HEK293 (cell line): ENCODE measurements at regions not wholly inside any gene's neighbourhood (a gene's known extent, or its start where the extent isn't known, plus 50 kb on each side); places are given as distances from the start of the nearest gene placed in this dataset.

Experiments used
- CTCF ChIA-PET: fragments of 350-600 bp; formaldehyde crosslinking; extraction: SDS; loops from one replicate; lab custom pipeline; 2021; ENCODE audit warnings: antibody characterized with exemption; lab: Yijun Ruan, JAX
- POLR2A ChIA-PET: fragments of 300-600 bp; formaldehyde crosslinking; extraction: SDS; loops from one replicate; lab custom pipeline; 2020; ENCODE audit warnings: antibody characterized with exemption, inconsistent platforms; lab: Yijun Ruan, JAX
- H3K27ac ChIP-seq: fragments of 200-500 bp; sonication (Bioruptor generic); 2 replicates; pipeline ENCODE4 v1.5.1; 2014; ENCODE audit warnings: low read depth, low read length, control low read depth, inconsistent platforms; ENCODE audit errors: extremely low read depth
- H3K36me3 ChIP-seq, 2 experiments: fragments of 200-500 bp in 1 of 2; sonication (Bioruptor generic) in 1 of 2; 1 replicate in 1 of 2; 2 replicates in 1 of 2; pipeline ENCODE4 v1.5.1; 2014 to 2017; ENCODE audit warnings: inconsistent platforms in 2 of 2, low read length in 2 of 2; ENCODE audit not compliant: control insufficient read depth in 2 of 2, insufficient read depth in 1 of 2
- H3K4me1 ChIP-seq: fragments of 200-500 bp; sonication (Bioruptor generic); 2 replicates; pipeline ENCODE4 v1.5.1; 2014; ENCODE audit warnings: mild to moderate bottlenecking, low read length, inconsistent platforms; ENCODE audit not compliant: control insufficient read depth, insufficient read depth
- H3K4me3 ChIP-seq: 2 replicates; pipeline ENCODE4 v1.5.1; 2011; ENCODE audit warnings: low read depth, mild to moderate bottlenecking, control low read depth, low read length, moderate library complexity
- H3K9me3 ChIP-seq: fragments of 200-500 bp; sonication (Bioruptor generic); 2 replicates; pipeline ENCODE4 v1.5.1; 2014; ENCODE audit warnings: low read depth, low read length, inconsistent platforms; ENCODE audit not compliant: control insufficient read depth, insufficient read depth
- KLF10 ChIP-seq: fragments of 450-650 bp; IDR thresholded peaks from 2 replicates; pipeline ENCODE4 v1.5.1; 2018; ENCODE audit warnings: missing biosample characterization, mild to moderate bottlenecking, missing genetic modification characterization
- REPIN1 ChIP-seq: fragments of 450-650 bp; formaldehyde crosslinking; IDR thresholded peaks from 2 replicates; pipeline ENCODE4 v1.5.1; 2017; ENCODE audit warnings: missing biosample characterization, missing genetic modification characterization, low read depth
- SP2 ChIP-seq: fragments of 450-650 bp; formaldehyde crosslinking; IDR thresholded peaks from 2 replicates; pipeline ENCODE4 v1.5.1; 2016; ENCODE audit warnings: missing biosample characterization, missing genetic modification characterization
- ZBTB48 ChIP-seq: fragments of 450-650 bp; formaldehyde crosslinking; IDR thresholded peaks from 2 replicates; pipeline ENCODE4 v1.5.1; 2016; ENCODE audit warnings: missing biosample characterization, missing genetic modification characterization
- ZFHX2 ChIP-seq: fragments of 450-650 bp; formaldehyde crosslinking; conservative IDR thresholded peaks from 2 replicates; pipeline ENCODE4 v1.5.1; 2016; ENCODE audit warnings: missing biosample characterization, missing genetic modification characterization
- ZNF114 ChIP-seq: fragments of 450-650 bp; formaldehyde crosslinking; IDR thresholded peaks from 2 replicates; pipeline ENCODE4 v1.5.0; 2017; ENCODE audit warnings: missing biosample characterization, missing genetic modification characterization
- ZNF140 ChIP-seq: fragments of 450-650 bp; formaldehyde crosslinking; IDR thresholded peaks from 2 replicates; pipeline ENCODE4 v1.5.1; 2016; ENCODE audit warnings: missing biosample characterization, missing genetic modification characterization
- ZNF202 ChIP-seq: fragments of 450-650 bp; formaldehyde crosslinking; IDR thresholded peaks from 2 replicates; pipeline ENCODE4 v1.5.1; 2016; ENCODE audit warnings: missing biosample characterization, missing genetic modification characterization, borderline replicate concordance
- ZNF302 ChIP-seq: fragments of 450-650 bp; formaldehyde crosslinking; IDR thresholded peaks from 2 replicates; pipeline ENCODE4 v1.5.1; 2016; ENCODE audit warnings: missing biosample characterization, missing genetic modification characterization, low read depth
- ZNF391 ChIP-seq: fragments of 450-650 bp; formaldehyde crosslinking; IDR thresholded peaks from 2 replicates; pipeline ENCODE4 v1.5.1; 2016; ENCODE audit warnings: low read depth, missing biosample characterization, missing genetic modification characterization, borderline replicate concordance
- ZNF48 ChIP-seq: fragments of 450-650 bp; formaldehyde crosslinking; IDR thresholded peaks from 2 replicates; pipeline ENCODE4 v1.5.1; 2016; ENCODE audit warnings: missing biosample characterization, missing genetic modification characterization
- ZNF521 ChIP-seq: fragments of 450-650 bp; formaldehyde crosslinking; IDR thresholded peaks from 2 replicates; pipeline ENCODE4 v1.5.1; 2017; ENCODE audit warnings: missing biosample characterization, mild to moderate bottlenecking, missing genetic modification characterization
- ZNF548 ChIP-seq: fragments of 450-650 bp; formaldehyde crosslinking; IDR thresholded peaks from 2 replicates; pipeline ENCODE4 v1.5.1; 2016; ENCODE audit warnings: missing biosample characterization, missing genetic modification characterization
- ZNF596 ChIP-seq: fragments of 450-650 bp; IDR thresholded peaks from 2 replicates; pipeline ENCODE4 v1.5.0; 2018; ENCODE audit warnings: missing biosample characterization, mild to moderate bottlenecking, missing genetic modification characterization, moderate library complexity
- TF ChIP-seq, protein P1 (sequence below): fragments of 450-650 bp; formaldehyde crosslinking; IDR thresholded peaks from 2 replicates; pipeline ENCODE4 v1.5.1; 2016; ENCODE audit warnings: missing biosample characterization, missing genetic modification characterization
- TF ChIP-seq, protein P2 (sequence below): fragments of 450-650 bp; formaldehyde crosslinking; IDR thresholded peaks from 2 replicates; pipeline ENCODE4 v1.5.1; 2016; ENCODE audit warnings: missing biosample characterization, missing genetic modification characterization
- TF ChIP-seq, protein P3 (sequence below): fragments of 450-650 bp; formaldehyde crosslinking; IDR thresholded peaks from 2 replicates; pipeline ENCODE4 v1.5.1; 2016; ENCODE audit warnings: missing biosample characterization, missing genetic modification characterization
- TF ChIP-seq, protein P4 (sequence below): fragments of 450-650 bp; formaldehyde crosslinking; IDR thresholded peaks from 2 replicates; pipeline ENCODE4 v1.5.1; 2016; ENCODE audit warnings: missing biosample characterization, missing genetic modification characterization
- TF ChIP-seq, protein P5 (sequence below): fragments of 450-650 bp; formaldehyde crosslinking; IDR thresholded peaks from 2 replicates; pipeline ENCODE4 v1.5.1; 2016; ENCODE audit warnings: missing biosample characterization, missing genetic modification characterization

DNA sequence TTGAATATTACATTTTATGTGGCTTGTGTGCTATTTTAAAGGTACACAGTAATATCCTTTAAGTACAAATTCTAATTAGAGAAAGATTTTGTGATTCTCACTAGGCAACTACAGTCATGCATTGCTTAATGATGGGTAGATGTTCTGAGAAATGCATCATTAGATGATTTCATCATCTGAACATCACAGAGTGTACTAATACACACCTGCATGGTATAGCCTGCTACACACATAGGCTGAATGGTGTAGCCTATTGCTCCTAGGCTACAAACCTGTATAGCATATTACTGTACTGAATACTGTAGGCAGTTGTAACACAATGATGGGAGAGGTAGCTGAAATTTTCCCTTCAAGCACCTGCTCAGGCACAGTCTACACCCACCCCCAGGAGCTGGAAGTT is 217.4 kb upstream of the EOMES start:
- H3K4me3 ChIP-seq: no peak overlapping the region
- ChIA-PET CTCF (no interaction called here), POLR2A (no interaction called here)
- no peak overlapping the region for H3K27ac ChIP-seq
- H3K9me3 ChIP-seq: no peaks in the 10 kb centered on the region
- TF ChIP-seq, protein P1, sequence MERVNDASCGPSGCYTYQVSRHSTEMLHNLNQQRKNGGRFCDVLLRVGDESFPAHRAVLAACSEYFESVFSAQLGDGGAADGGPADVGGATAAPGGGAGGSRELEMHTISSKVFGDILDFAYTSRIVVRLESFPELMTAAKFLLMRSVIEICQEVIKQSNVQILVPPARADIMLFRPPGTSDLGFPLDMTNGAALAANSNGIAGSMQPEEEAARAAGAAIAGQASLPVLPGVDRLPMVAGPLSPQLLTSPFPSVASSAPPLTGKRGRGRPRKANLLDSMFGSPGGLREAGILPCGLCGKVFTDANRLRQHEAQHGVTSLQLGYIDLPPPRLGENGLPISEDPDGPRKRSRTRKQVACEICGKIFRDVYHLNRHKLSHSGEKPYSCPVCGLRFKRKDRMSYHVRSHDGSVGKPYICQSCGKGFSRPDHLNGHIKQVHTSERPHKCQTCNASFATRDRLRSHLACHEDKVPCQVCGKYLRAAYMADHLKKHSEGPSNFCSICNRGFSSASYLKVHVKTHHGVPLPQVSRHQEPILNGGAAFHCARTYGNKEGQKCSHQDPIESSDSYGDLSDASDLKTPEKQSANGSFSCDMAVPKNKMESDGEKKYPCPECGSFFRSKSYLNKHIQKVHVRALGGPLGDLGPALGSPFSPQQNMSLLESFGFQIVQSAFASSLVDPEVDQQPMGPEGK: no peak
- TF ChIP-seq SP2 (no peak), ZNF140 (no peak), ZBTB48 (tag by site-specific recombination) (no peak), KLF10 (tag by site-specific recombination) (no peak), ZNF596 (tag by site-specific recombination) (no peak), ZNF548 (tag by site-specific recombination) (no peak)
- TF ChIP-seq, protein P2, sequence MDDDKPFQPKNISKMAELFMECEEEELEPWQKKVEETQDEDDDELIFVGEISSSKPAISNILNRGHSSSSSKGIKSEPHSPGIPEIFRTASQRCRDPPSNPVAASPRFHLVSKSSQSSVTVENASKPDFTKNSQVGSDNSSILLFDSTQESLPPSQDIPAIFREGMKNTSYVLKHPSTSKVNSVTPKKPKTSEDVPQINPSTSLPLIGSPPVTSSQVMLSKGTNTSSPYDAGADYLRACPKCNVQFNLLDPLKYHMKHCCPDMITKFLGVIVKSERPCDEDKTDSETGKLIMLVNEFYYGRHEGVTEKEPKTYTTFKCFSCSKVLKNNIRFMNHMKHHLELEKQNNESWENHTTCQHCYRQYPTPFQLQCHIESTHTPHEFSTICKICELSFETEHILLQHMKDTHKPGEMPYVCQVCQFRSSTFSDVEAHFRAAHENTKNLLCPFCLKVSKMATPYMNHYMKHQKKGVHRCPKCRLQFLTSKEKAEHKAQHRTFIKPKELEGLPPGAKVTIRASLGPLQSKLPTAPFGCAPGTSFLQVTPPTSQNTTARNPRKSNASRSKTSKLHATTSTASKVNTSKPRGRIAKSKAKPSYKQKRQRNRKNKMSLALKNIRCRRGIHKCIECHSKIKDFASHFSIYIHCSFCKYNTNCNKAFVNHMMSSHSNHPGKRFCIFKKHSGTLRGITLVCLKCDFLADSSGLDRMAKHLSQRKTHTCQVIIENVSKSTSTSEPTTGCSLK: no peak
- TF ChIP-seq, protein P3, sequence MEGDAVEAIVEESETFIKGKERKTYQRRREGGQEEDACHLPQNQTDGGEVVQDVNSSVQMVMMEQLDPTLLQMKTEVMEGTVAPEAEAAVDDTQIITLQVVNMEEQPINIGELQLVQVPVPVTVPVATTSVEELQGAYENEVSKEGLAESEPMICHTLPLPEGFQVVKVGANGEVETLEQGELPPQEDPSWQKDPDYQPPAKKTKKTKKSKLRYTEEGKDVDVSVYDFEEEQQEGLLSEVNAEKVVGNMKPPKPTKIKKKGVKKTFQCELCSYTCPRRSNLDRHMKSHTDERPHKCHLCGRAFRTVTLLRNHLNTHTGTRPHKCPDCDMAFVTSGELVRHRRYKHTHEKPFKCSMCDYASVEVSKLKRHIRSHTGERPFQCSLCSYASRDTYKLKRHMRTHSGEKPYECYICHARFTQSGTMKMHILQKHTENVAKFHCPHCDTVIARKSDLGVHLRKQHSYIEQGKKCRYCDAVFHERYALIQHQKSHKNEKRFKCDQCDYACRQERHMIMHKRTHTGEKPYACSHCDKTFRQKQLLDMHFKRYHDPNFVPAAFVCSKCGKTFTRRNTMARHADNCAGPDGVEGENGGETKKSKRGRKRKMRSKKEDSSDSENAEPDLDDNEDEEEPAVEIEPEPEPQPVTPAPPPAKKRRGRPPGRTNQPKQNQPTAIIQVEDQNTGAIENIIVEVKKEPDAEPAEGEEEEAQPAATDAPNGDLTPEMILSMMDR: no peak
- TF ChIP-seq, protein P4, sequence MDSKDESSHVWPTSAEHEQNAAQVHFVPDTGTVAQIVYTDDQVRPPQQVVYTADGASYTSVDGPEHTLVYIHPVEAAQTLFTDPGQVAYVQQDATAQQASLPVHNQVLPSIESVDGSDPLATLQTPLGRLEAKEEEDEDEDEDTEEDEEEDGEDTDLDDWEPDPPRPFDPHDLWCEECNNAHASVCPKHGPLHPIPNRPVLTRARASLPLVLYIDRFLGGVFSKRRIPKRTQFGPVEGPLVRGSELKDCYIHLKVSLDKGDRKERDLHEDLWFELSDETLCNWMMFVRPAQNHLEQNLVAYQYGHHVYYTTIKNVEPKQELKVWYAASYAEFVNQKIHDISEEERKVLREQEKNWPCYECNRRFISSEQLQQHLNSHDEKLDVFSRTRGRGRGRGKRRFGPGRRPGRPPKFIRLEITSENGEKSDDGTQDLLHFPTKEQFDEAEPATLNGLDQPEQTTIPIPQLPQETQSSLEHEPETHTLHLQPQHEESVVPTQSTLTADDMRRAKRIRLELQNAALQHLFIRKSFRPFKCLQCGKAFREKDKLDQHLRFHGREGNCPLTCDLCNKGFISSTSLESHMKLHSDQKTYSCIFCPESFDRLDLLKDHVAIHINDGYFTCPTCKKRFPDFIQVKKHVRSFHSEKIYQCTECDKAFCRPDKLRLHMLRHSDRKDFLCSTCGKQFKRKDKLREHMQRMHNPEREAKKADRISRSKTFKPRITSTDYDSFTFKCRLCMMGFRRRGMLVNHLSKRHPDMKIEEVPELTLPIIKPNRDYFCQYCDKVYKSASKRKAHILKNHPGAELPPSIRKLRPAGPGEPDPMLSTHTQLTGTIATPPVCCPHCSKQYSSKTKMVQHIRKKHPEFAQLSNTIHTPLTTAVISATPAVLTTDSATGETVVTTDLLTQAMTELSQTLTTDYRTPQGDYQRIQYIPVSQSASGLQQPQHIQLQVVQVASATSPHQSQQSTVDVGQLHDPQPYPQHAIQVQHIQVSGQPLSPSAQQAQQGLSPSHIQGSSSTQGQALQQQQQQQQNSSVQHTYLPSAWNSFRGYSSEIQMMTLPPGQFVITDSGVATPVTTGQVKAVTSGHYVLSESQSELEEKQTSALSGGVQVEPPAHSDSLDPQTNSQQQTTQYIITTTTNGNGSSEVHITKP (tag by site-specific recombination): no peak
- no peaks in the 10 kb centered on the region for H3K4me1 ChIP-seq
- H3K36me3 ChIP-seq: no peaks in the 10 kb centered on the region

DNA sequence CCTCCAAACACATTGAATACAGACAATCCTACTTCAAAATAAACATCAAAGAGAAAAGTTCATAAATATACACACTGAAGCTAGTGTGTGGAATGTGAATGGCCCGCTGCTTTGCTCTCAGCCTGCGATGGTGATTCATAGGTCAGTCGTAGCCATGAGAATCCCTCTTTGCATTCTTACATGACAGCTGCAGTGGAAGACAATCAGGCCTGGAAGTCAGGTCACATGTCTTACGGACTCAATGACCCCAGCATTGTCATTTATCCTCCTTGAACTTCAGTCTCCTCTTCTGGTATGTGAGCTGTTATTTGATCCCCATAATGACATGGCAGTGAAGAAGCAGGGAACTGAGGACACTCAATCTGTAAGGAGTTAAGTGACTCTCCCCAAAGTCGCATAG is 217.8 kb upstream of the EOMES start:
- Histone ChIP-seq H3K9me3 (no peaks in the 10 kb centered on the region), H3K27ac (no peak overlapping the region), H3K36me3 (no peaks in the 10 kb centered on the region), H3K4me1 (no peaks in the 10 kb centered on the region), H3K4me3 (no peak overlapping the region)
- ChIA-PET POLR2A (no interaction called here), CTCF (no interaction called here)
- TF ChIP-seq REPIN1 (tag by site-specific recombination) (no peak), ZBTB48 (tag by site-specific recombination) (no peak), SP2 (no peak), ZNF48 (tag by site-specific recombination) (no peak), ZNF521 (tag by site-specific recombination) (no peak), ZFHX2 (tag by site-specific recombination) (no peak), ZNF302 (tag by site-specific recombination) (no peak), ZNF114 (tag by site-specific recombination) (no peak), ZNF202 (tag by site-specific recombination) (no peak), ZNF391 (no peak)
- TF ChIP-seq, protein P5, sequence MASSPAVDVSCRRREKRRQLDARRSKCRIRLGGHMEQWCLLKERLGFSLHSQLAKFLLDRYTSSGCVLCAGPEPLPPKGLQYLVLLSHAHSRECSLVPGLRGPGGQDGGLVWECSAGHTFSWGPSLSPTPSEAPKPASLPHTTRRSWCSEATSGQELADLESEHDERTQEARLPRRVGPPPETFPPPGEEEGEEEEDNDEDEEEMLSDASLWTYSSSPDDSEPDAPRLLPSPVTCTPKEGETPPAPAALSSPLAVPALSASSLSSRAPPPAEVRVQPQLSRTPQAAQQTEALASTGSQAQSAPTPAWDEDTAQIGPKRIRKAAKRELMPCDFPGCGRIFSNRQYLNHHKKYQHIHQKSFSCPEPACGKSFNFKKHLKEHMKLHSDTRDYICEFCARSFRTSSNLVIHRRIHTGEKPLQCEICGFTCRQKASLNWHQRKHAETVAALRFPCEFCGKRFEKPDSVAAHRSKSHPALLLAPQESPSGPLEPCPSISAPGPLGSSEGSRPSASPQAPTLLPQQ (tag by site-specific recombination): no peak
